Right atrium auricular region (tissue), 2 donors: ENCODE measurements at regions not wholly inside any gene's neighbourhood (a gene's known extent, or its start where the extent isn't known, plus 50 kb on each side); places are given as distances from the start of the nearest gene placed in this dataset.

Experiments used
- DNase-seq: peaks from one replicate; pipeline ENCODE4 v3.0.0-alpha.2; 2019; ENCODE audit warnings: low spot score
- H3K27ac ChIP-seq, 2 donors: fragments of 200-600 bp; sonication (generic); 1 replicate in 1 of 2; 2 replicates in 1 of 2; pipeline ENCODE4 v1.5.1; 2016 to 2019
- H3K27me3 ChIP-seq, 2 donors: fragments of 200-600 bp; sonication (generic); one replicate each; pipeline versions ENCODE4 v1.5.1 to v1.6.0; 2017 to 2019
- H3K36me3 ChIP-seq: fragments of 200-600 bp; sonication (generic); one replicate; pipeline ENCODE4 v1.5.1; 2016
- H3K4me1 ChIP-seq, 2 donors: fragments of 200-600 bp; sonication (generic); one replicate each; pipeline versions ENCODE4 v1.5.1 to v1.6.0; 2017 to 2019
- H3K4me3 ChIP-seq, 2 donors: fragments of 200-600 bp; sonication (generic); 1 replicate in 1 of 2; 2 replicates in 1 of 2; pipeline ENCODE4 v1.5.1; 2017 to 2019; ENCODE audit warnings: mild to moderate bottlenecking in 1 of 2, moderate library complexity in 1 of 2
- H3K9me3 ChIP-seq, 2 donors: fragments of 200-600 bp; sonication (generic); one replicate each; pipeline ENCODE4 v1.5.1; 2019
- TF ChIP-seq, protein P1 (sequence below), 2 donors: fragments of 200-600 bp; sonication (generic); IDR thresholded peaks; one replicate each; pipeline ENCODE4 v1.5.1; 2019; ENCODE audit warnings: antibody characterized with exemption in 2 of 2

DNA sequence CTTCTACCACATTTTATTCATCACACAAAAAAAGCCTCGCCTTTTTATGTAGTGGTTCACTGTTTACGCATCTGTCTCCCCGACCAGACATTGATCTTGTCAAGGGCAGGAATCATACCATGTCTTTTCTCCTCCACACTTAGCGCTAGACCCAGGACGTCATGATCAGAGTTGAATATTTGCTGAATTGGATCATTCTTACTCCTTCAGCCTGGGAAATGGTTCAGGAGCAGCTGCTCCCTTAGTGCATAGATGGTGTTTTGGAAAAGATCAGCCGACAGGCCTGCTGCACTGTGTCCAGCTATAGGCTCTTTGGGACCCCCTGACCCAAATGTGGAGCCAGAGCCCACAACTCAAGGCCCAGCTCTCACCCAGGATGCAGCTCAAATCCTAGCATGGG lies 249.1 kb upstream of the TMEM72 start:
- Histone ChIP-seq H3K9me3 (no peaks in the 10 kb centered on the region), H3K27ac (no peak overlapping the region), H3K27me3 (no peaks in the 10 kb centered on the region), H3K4me3 (no peak overlapping the region), H3K36me3 (no peaks in the 10 kb centered on the region), H3K4me1 (no peaks in the 10 kb centered on the region)
- DNase-seq = no peak
- TF ChIP-seq, protein P1, sequence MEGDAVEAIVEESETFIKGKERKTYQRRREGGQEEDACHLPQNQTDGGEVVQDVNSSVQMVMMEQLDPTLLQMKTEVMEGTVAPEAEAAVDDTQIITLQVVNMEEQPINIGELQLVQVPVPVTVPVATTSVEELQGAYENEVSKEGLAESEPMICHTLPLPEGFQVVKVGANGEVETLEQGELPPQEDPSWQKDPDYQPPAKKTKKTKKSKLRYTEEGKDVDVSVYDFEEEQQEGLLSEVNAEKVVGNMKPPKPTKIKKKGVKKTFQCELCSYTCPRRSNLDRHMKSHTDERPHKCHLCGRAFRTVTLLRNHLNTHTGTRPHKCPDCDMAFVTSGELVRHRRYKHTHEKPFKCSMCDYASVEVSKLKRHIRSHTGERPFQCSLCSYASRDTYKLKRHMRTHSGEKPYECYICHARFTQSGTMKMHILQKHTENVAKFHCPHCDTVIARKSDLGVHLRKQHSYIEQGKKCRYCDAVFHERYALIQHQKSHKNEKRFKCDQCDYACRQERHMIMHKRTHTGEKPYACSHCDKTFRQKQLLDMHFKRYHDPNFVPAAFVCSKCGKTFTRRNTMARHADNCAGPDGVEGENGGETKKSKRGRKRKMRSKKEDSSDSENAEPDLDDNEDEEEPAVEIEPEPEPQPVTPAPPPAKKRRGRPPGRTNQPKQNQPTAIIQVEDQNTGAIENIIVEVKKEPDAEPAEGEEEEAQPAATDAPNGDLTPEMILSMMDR (IDR thresholded peaks at IDR 0.05) = no peak

DNA sequence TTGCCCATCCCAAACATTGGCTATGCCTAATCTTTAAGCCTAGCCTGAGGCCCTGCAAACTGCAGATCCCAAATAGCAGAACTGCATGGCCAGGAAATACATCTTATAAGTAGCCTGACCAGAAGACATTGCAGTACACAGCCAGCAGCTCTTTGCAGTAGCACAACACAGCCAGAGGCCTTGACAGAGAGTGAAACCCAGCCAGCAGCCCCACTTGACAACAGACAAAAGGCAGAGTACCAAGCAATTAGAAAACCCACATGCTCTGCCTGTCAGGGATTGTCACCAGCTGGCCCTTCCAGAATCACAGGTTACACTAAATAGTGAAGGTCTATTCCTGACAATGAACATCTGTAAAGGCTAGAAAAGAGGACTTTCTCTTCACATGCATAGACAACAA lies 242.8 kb upstream of the TMEM72 start:
- Histone ChIP-seq H3K4me3 (no peak overlapping the region), H3K27me3 (no peaks in the 10 kb centered on the region), H3K36me3 (no peaks in the 10 kb centered on the region), H3K27ac (no peak overlapping the region), H3K9me3 (peaks cover 0 to 11% of the 10 kb centered on the region in 2 donors), H3K4me1 (no peaks in the 10 kb centered on the region)
- DNase-seq = no peak
- TF ChIP-seq, protein P1 (IDR thresholded peaks at IDR 0.05) = no peak

DNA sequence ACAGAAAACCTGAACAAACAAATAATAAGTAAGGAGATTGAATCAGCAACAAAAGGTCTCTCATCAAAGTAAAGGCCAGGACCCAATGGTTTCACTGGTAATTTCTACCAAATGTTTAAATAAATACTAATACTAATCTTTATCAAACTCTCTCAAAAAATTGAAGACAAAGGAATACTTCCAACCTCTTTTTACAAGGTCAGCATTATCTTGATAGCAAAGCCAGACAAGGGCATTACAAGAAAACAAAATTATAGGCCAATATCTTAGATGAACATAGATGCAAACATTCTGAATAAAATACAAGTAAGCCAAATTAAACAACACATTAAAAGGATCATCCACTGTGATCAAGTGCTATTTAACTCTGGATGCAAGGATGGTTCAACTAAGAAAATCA lies 239.8 kb upstream of the TMEM72 start:
- peaks cover 0 to 11% of the 10 kb centered on the region in 2 donors for H3K9me3 ChIP-seq
- H3K36me3 ChIP-seq = no peaks in the 10 kb centered on the region
- H3K4me3 ChIP-seq = no peak overlapping the region
- no peaks in the 10 kb centered on the region for H3K27me3 ChIP-seq
- TF ChIP-seq, protein P1 (IDR thresholded peaks at IDR 0.05) = no peak
- H3K27ac ChIP-seq = no peak overlapping the region
- DNase-seq = no peak
- H3K4me1 ChIP-seq = peaks cover 0 to 8% of the 10 kb centered on the region in 2 donors

DNA sequence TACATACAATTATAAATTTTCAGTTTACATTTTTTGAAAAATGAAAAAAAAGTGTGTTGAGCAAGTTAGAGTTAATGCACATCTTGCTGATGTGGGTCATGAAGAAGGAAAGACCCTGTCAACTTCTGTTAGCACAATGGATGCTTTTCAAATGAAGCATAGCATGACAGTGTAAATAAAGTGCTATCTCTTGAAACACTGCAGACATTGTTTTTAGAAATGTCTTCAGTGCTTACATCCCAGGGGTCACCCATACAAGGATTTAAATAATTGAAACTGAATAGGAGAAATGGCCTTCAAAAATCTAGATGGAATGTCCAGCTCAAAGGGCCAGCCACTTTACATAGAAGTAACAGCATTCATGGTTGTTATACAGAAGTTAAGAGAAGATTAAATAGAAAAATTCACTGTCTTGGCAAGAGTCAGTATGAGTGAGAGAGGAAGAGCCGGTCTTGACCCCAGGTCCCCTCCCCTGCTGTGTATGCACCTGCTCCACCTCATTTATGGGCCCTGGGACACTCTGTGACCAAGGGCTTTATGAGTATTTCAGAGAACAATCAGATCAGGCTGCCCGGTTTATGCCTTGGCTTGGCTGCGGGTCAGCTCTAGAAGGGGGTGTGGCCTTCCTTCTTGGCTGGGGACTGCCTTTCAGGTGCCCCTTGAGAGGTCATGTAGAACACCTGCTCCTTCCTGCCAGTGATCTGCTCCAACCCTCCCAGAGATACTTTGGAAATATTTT lies 237.7 kb upstream of the TMEM72 start:
- Histone ChIP-seq H3K36me3 (no peaks in the 10 kb centered on the region), H3K9me3 (peaks cover 0 to 8% of the 10 kb centered on the region in 2 donors), H3K4me3 (no peak overlapping the region), H3K27ac (no peak overlapping the region), H3K27me3 (no peaks in the 10 kb centered on the region), H3K4me1 (peaks cover 0 to 8% of the 10 kb centered on the region in 2 donors)
- TF ChIP-seq, protein P1 (IDR thresholded peaks at IDR 0.05) = no peak
- DNase-seq = no peak

DNA sequence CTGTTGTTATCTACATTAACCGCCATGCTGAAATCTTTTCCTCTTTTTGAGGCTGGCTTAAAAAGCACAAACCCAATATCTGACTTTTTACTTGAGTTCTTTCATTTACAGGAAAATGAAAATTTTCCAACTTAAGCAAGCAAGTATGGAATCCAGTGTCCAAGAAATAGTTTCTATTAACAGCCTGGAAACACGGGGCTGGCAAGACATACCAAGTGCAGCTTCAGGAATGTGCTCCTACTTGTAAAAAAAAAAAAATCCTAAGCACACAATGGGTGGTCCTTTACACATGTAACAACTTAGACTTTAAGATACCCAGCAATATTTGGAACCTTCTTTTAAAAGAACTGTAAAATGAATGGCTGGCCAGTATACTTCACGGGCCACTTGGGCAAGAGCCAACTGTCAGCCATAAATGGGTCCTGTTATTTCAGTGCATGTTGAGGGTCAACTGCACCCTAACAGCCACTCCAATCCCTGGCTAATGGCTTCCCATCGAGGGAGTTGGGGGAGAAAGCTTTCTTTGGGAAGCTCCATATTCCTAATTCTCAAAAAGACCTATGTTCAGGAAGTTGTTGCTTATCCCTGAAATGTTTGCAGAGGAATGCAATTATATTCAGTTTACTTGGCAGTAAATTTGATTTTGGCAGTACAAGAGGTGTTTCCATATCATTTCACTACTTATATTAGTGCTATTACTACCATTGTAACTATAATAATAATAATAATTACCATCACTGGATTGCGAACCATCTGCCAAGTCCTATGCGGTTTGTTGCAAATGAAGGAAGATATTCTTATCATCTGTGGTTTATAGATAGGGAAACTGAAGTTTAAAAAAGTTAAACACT lies 236.4 kb upstream of the TMEM72 start:
- no peaks in the 10 kb centered on the region for H3K9me3 ChIP-seq
- H3K4me3 ChIP-seq = no peak overlapping the region
- DNase-seq = no peak
- H3K4me1 ChIP-seq = peaks cover 0 to 8% of the 10 kb centered on the region in 2 donors
- no peaks in the 10 kb centered on the region for H3K36me3 ChIP-seq
- H3K27me3 ChIP-seq = no peaks in the 10 kb centered on the region
- no peak overlapping the region for H3K27ac ChIP-seq
- TF ChIP-seq, protein P1 (IDR thresholded peaks at IDR 0.05) = no peak
